Activated CD8-positive, alpha-beta T cell treated with anti-CD3 and anti-CD28 coated beads, Interleukin-2, amount 10 ng/mL, durations not matched to agents 7 days and 5 days (primary cell): ENCODE measurements at regions not wholly inside any gene's neighbourhood (a gene's known extent, or its start where the extent isn't known, plus 50 kb on each side); places are given as distances from the start of the nearest gene placed in this dataset.

Experiments
- ATAC-seq: fragments of 150-1000 bp; cut with Tn5 transposase; one replicate; pipeline ENCODE4 v1.10.0; 2021; ENCODE audit warnings: moderate library complexity
- CTCF ChIA-PET: fragments of 350-600 bp; sonication (Branson Sonifier 250); formaldehyde crosslinking; loops from one replicate; lab custom pipeline; 2021; ENCODE audit warnings: antibody characterized with exemption; lab: Charles Lee
- POLR2A ChIA-PET: fragments of 350-600 bp; sonication (Branson Sonifier 250); formaldehyde crosslinking; loops from one replicate; lab custom pipeline; 2021; ENCODE audit warnings: antibody characterized with exemption; lab: Charles Lee
- DNase-seq: peaks from one replicate; pipeline ENCODE4 v3.0.0-alpha.2; 2020
- H3K27ac Mint-ChIP-seq: one replicate; pipeline ENCODE4 v1.8.0; 2021; ENCODE audit warnings: mild to moderate bottlenecking, mixed read lengths
- H3K27me3 Mint-ChIP-seq: one replicate; pipeline ENCODE4 v1.8.0; 2021; ENCODE audit warnings: low read depth, mixed read lengths
- H3K36me3 Mint-ChIP-seq: one replicate; pipeline ENCODE4 v1.8.0; 2021; ENCODE audit warnings: low read depth, mixed read lengths
- H3K4me1 Mint-ChIP-seq: one replicate; pipeline ENCODE4 v1.8.0; 2021; ENCODE audit warnings: low read depth, mixed read lengths
- H3K4me3 Mint-ChIP-seq: one replicate; pipeline ENCODE4 v1.8.0; 2021; ENCODE audit warnings: mild to moderate bottlenecking, mixed read lengths
- H3K9me3 Mint-ChIP-seq: one replicate; pipeline ENCODE4 v1.8.0; 2022; ENCODE audit warnings: mixed read lengths; ENCODE audit not compliant: insufficient read depth

DNA sequence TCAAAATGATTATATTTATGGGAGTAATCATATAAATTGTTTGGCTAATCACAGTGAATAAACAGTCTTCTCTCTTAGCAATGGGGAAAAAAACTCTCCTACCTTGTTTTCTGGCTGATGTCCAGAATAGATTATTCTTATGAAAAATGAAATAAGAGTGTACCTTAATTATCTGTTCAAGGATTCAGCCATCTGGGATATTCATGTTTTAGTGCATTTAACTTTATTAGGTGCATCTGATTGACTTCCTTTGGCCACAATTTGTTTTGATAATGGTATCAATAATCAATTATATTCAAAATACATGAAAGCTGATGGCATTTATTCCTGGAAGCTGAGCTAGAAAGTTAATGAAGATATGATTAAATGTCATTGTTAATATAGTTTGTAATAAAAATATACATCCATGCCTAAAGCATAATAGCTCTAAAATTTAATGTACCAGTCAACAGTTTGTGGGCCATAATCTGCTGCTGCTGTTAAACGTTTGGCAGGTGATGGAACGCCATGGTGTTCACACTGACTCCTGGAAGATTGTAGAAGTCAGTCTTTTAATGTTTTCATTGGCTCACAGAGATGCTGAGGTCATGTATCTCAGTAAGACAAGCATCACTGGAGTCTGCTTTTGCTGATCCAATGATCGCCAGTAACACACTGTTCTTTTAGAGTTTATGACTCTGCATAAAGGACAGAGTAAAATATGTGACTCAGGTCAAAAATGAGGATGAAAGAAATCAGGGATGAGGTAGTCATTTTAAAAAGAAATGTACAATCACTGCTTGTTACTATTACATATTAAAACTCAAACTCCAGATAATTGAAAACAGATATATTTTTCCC lies 105.8 kb downstream of the ISL1 start:
- POLR2A ChIA-PET: no interaction called here

DNA sequence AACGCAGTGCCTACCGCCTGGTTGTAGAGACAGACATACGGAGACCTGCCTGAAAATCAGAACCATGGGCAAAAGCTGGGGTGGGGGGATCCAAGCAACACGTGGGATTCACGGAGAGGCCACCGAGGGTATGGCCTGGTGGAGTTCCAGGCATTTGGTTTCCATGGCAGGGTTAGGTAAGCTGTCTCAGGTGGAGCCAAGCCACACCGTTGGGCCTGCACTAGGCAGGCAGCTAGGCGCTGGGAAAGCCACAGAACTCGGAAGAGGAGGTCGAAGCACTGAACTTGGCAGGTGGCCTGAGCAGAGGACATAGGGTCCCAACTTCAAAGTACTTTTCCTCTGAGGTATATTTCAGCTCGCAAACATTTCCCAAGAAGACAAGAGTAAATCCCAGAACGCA lies 111.6 kb downstream of the ISL1 start:
- POLR2A ChIA-PET: no interaction called here
- H3K9me3 Mint-ChIP-seq: no peaks in the 10 kb centered on the region

More for the DNA sequence above, 105.8 kb downstream of the ISL1 start:
- H3K27me3 Mint-ChIP-seq: no peaks in the 10 kb centered on the region
- no peaks in the 10 kb centered on the region for H3K36me3 Mint-ChIP-seq
- H3K4me3 Mint-ChIP-seq: no peak overlapping the region
- CTCF ChIA-PET: interaction anchor here (0.9 kb wide), 1 partner anchor 37 kb away, joined by 3 read pairs; no protein-coding TSS in a partner anchor
- H3K4me1 Mint-ChIP-seq: no peaks in the 10 kb centered on the region
- DNase-seq (no peak), ATAC-seq (no peak)
- H3K27ac Mint-ChIP-seq: no peak overlapping the region
- no peaks in the 10 kb centered on the region for H3K9me3 Mint-ChIP-seq

DNA sequence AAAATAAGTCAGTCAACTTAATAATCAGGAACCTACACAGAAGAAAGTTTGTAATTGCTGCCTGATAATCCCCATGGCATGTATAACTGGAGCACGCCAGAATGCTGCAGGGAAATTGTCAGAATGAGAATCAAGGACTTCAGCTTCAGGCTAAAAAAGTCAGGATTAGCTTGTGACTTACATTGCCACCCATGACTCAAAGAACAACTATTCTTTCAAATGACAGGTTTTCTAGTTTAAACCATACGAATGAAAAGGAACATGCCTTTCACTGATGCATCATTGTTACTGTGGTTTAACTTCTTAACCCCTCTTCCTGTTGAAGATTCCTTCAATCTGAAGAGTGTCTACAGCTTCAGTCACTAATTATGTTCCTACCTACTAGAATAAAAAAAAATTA lies 112.4 kb downstream of the ISL1 start:
- no peaks in the 10 kb centered on the region for H3K4me1 Mint-ChIP-seq

More for the DNA sequence above, 111.6 kb downstream of the ISL1 start:
- Mint-ChIP-seq H3K27me3 (no peaks in the 10 kb centered on the region), H3K4me1 (no peaks in the 10 kb centered on the region), H3K4me3 (no peak overlapping the region), H3K27ac (no peak overlapping the region), H3K36me3 (no peaks in the 10 kb centered on the region)
- ATAC-seq (no peak), DNase-seq (no peak)
- CTCF ChIA-PET: no interaction called here

DNA sequence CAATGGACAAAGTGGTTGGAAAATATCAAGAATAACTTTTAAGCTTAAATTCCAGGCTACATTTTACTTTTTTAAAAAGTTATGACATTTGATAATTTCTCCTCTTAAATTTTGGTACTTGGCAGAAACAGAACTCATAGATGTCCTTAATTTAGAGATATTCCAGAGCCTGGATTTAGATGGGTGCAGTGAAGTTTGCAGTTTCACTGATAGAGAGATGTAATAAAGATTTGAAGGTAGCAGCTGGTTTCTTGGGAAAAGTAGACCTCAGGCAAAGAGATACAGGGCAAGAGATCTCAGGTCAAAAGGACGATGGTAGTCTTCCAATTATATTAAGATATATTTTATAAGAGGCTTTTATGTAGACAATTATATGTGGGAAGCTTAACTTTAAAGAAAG lies 134.6 kb downstream of the ISL1 start:
- CTCF ChIA-PET: no interaction called here

More for the DNA sequence above, 112.4 kb downstream of the ISL1 start:
- ChIA-PET CTCF (no interaction called here), POLR2A (no interaction called here)
- no peak overlapping the region for H3K27ac Mint-ChIP-seq
- H3K27me3 Mint-ChIP-seq: no peaks in the 10 kb centered on the region
- H3K9me3 Mint-ChIP-seq: no peaks in the 10 kb centered on the region
- no peak overlapping the region for H3K4me3 Mint-ChIP-seq
- DNase-seq (no peak), ATAC-seq (no peak)
- no peaks in the 10 kb centered on the region for H3K36me3 Mint-ChIP-seq

DNA sequence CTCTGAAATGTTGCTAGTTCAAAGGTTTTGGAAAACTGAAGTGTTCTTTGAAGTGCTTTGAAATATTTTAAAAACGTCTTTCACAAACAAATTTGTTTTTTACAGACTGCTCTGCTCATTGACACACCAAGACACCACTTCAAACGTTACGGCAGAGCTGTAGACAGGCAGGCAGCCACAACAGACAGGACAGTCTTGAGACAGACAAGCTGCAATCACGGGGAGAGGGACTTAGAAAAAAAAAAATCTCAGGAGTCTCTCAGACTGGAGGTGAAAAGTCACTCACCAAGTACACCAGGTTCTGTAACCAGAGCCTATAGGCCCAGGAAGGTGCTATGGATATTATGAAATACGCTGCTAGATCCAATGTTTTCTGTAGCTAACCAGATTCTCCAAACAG lies 135.4 kb downstream of the ISL1 start:
- no peak for DNase-seq
- no peak for ATAC-seq
- H3K27ac Mint-ChIP-seq: no peak overlapping the region
- no peaks in the 10 kb centered on the region for H3K27me3 Mint-ChIP-seq
- no peaks in the 10 kb centered on the region for H3K4me1 Mint-ChIP-seq
- H3K4me3 Mint-ChIP-seq: no peak overlapping the region
- no peaks in the 10 kb centered on the region for H3K36me3 Mint-ChIP-seq
- ChIA-PET CTCF (no interaction called here), POLR2A (no interaction called here)
- peaks cover 5% of the 10 kb centered on the region for H3K9me3 Mint-ChIP-seq

More for the DNA sequence above, 134.6 kb downstream of the ISL1 start:
- no peaks in the 10 kb centered on the region for H3K4me1 Mint-ChIP-seq
- no peak overlapping the region for H3K4me3 Mint-ChIP-seq
- DNase-seq: no peak
- H3K27me3 Mint-ChIP-seq: no peaks in the 10 kb centered on the region
- POLR2A ChIA-PET: no interaction called here
- peaks cover 5% of the 10 kb centered on the region for H3K9me3 Mint-ChIP-seq
- no peak for ATAC-seq
- H3K36me3 Mint-ChIP-seq: no peaks in the 10 kb centered on the region
- H3K27ac Mint-ChIP-seq: no peak overlapping the region

DNA sequence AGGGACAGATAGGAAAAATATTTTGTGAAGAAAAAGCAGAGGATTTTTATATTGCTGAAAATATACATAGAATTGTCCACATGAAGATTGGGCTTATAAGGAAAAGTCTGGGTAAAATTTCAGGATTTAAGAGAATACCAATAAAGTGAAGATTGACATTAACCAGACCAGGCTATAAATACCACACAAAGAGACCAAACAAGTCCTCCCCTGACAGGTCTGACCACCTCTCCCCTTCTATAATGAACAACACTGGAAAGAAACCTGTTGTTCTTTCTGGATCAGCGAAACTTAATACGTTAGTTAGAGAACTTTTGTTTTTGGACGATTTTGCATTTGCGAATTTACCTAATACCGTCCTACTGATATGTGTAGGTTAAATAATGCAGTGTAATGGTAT lies 138.3 kb downstream of the ISL1 start:
- no peak overlapping the region for H3K4me3 Mint-ChIP-seq
- CTCF ChIA-PET: no interaction called here
- H3K9me3 Mint-ChIP-seq: peaks cover 5% of the 10 kb centered on the region
- no peak overlapping the region for H3K27ac Mint-ChIP-seq
- no peaks in the 10 kb centered on the region for H3K4me1 Mint-ChIP-seq
- POLR2A ChIA-PET: no interaction called here
- no peaks in the 10 kb centered on the region for H3K36me3 Mint-ChIP-seq
- DNase-seq (no peak), ATAC-seq (no peak)
- no peaks in the 10 kb centered on the region for H3K27me3 Mint-ChIP-seq

DNA sequence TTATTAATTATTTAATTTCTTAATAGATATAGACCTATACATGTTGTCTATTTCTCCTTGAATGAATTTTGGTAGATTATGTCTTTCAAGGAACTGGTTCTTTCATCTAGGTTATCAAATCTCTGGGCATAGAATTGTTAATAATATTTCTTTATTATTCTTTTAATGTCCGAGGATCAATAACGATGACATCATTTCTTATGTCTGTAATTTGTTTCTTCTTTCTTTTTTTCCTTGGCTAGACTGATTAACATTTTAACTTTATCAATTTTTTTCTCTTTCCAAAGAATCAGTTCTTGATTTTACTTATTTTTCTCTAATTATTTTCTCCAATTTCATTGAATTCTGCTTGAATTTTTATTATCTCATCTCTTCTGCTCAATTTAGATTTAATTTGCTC lies 156.0 kb downstream of the ISL1 start:
- ATAC-seq: no peak
- H3K4me1 Mint-ChIP-seq: no peaks in the 10 kb centered on the region
- no peak overlapping the region for H3K4me3 Mint-ChIP-seq
- ChIA-PET POLR2A (no interaction called here), CTCF (no interaction called here)
- H3K36me3 Mint-ChIP-seq: no peaks in the 10 kb centered on the region
- H3K27ac Mint-ChIP-seq: no peak overlapping the region
- no peaks in the 10 kb centered on the region for H3K27me3 Mint-ChIP-seq
- peaks cover 7% of the 10 kb centered on the region for H3K9me3 Mint-ChIP-seq
- DNase-seq: no peak

DNA sequence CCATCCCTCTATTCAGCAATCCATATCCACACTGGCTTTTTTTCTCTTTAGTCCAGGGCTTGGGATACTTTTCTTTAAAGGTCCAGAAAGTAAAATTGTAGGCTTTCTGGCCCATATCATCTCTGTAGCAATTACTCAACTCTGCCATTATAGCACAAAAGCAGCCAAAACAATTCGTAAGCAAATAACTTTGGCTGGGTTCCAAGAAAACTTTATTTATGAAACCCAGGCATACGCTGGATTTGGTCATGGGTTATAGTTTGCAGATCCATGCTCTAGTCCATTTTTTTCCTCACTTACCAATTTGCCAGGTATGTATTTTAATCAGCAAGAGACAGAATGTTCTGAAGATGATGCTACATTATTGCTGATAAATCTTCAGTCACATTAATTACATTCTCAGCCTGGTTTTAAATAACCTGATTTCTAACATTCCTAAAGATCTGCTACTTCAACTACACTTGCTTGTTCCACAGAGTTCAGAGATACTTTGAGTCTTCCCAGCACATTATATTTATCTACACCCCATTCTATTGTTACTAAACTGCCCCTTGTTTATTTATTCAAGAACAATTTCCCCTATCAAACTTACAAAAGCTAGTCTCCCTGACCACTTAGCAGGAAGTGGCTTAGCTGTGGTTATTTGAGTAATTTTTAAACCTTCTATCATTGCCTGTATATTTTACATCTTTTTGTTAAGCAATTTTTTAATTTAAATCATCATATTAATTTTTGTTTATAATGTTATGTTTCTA lies 161.0 kb downstream of the ISL1 start:
- DNase-seq: no peak
- no peaks in the 10 kb centered on the region for H3K36me3 Mint-ChIP-seq
- ChIA-PET CTCF (no interaction called here), POLR2A (no interaction called here)
- ATAC-seq: no peak
- no peak overlapping the region for H3K27ac Mint-ChIP-seq
- H3K4me1 Mint-ChIP-seq: no peaks in the 10 kb centered on the region
- H3K9me3 Mint-ChIP-seq: no peaks in the 10 kb centered on the region
- no peaks in the 10 kb centered on the region for H3K27me3 Mint-ChIP-seq
- H3K4me3 Mint-ChIP-seq: no peak overlapping the region

DNA sequence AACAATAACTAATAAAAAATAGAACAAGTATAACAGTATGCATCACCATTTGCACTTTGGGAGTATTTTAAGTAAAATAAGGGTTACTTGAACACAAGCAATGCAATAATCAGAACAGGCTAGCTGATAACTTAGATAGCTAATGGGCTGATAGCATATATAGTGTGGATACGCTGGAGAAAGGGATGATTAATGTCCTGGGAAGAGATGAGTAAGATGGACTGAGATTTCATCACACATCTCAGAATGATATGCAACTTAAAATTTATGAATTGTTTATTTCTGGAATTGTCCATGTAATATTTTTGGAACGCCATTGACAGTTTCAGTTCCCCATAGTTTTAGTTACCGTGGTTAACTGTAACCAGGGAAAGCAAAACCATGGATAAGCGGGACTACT lies 173.6 kb downstream of the ISL1 start:
- no peak overlapping the region for H3K27ac Mint-ChIP-seq
- no peaks in the 10 kb centered on the region for H3K9me3 Mint-ChIP-seq
- no peak for ATAC-seq
- H3K4me3 Mint-ChIP-seq: no peak overlapping the region
- CTCF ChIA-PET: no interaction called here
- no peaks in the 10 kb centered on the region for H3K36me3 Mint-ChIP-seq
- no peaks in the 10 kb centered on the region for H3K27me3 Mint-ChIP-seq
- POLR2A ChIA-PET: no interaction called here
- H3K4me1 Mint-ChIP-seq: no peaks in the 10 kb centered on the region
- no peak for DNase-seq

DNA sequence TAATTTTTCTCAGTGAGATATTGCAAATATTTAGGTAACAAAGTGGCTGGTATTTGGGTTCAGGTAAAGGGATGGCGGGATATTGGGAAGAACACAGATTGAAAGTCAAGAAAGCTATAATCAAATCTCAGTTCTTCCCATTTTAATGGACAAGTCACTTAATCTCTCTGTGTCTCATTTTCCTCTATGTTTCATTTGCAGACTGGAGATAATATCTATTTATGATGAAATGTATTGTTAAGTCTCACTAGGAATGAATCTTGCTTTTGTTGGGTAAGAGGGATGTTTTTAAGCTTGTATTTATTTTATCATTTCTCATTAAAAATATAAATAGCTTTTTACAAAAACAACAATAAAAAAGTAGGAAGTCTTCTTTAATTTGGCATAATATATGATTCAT lies 175.4 kb downstream of the ISL1 start:
- ChIA-PET CTCF (no interaction called here), POLR2A (no interaction called here)
- Mint-ChIP-seq H3K27ac (no peak overlapping the region), H3K27me3 (no peaks in the 10 kb centered on the region), H3K36me3 (no peaks in the 10 kb centered on the region), H3K4me3 (no peak overlapping the region), H3K4me1 (no peaks in the 10 kb centered on the region), H3K9me3 (no peaks in the 10 kb centered on the region)
- ATAC-seq (no peak), DNase-seq (no peak)

DNA sequence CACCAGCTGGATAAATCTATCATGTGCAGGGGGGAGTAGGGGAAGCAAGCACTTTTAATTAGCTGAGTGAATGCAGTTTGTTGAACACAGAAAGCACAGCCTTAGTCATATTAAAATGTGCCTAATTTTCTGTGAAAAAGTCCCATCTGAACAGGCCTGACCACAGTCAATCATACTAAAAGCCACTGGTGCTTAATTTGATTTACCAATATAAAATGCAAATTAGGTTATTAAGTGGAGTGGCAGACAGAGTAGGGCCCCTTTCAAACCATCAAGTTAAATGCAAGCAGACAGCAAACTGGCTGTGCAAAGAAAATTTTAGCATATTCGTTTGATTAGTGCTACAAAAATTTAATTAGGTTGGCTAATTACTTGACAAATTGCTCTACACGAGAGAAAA lies 176.1 kb downstream of the ISL1 start:
- Mint-ChIP-seq H3K27ac (no peak overlapping the region), H3K4me3 (no peak overlapping the region), H3K4me1 (no peaks in the 10 kb centered on the region), H3K36me3 (no peaks in the 10 kb centered on the region), H3K27me3 (no peaks in the 10 kb centered on the region), H3K9me3 (no peaks in the 10 kb centered on the region)
- no peak for ATAC-seq
- DNase-seq: no peak
- ChIA-PET CTCF (no interaction called here), POLR2A (no interaction called here)

DNA sequence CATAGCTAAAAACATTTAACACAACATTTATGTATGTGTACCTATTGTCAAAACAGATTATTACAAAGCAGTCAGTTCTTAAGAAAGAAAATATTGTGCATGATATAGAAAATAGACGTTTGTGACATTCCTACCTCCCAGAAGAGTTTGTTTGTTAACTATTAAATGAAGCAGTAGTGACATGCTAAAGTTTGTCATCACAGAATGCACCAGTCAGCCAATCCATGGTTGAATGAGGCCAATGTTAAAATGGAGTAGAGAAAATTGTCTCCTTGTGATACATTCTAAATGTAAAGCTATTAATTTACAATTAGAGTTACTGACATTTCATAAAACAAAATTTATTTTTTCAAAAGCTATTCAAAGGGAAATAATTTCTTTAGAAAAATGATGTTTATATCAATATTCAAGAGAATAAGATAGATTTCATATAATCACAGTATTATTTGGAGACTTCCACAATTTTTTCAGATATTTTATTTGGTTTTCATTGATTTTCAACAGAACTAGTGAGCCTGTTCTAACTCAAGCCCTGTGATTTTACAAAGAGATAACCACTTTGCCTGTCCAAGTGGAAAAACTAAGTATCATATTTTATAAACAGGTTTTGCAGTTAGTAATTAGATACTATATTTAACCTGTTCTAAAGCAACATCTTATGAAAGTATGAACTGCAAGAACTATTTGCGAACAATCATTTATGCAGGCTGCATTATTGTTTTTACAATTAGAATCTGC lies 176.8 kb downstream of the ISL1 start:
- CTCF ChIA-PET: no interaction called here
- Mint-ChIP-seq H3K9me3 (no peaks in the 10 kb centered on the region), H3K27ac (no peak overlapping the region), H3K4me3 (no peak overlapping the region), H3K4me1 (no peaks in the 10 kb centered on the region), H3K36me3 (no peaks in the 10 kb centered on the region), H3K27me3 (no peaks in the 10 kb centered on the region)
- DNase-seq (no peak), ATAC-seq (no peak)
- POLR2A ChIA-PET: no interaction called here
